A549 (cell line): ENCODE measurements at regions not wholly inside any gene's neighbourhood (a gene's known extent, or its start where the extent isn't known, plus 50 kb on each side); places are given as distances from the start of the nearest gene placed in this dataset.
A peak's percentile ranks its signal among the peaks of the same experiment; 100 is the strongest.
"Not testable (repeated sequence)": the region's sequence is repeated elsewhere in the genome, so short reads cannot be mapped to it uniquely, and the experiment has no call there.

Experiments
- ATAC-seq, 2 experiments: fragments of 200-7000 bp in 1 of 2; fragments of >200 bp in 1 of 2; cut with Nextera tagmentation in 1 of 2; cut with Tn5 transposase in 1 of 2; 3 replicates each; pipeline versions ENCODE4 v1.8.0 to v1.9.1; 2018 to 2020; ENCODE audit warnings: mild to moderate bottlenecking in 1 of 2, moderate library complexity in 1 of 2
- CTCF ChIA-PET: fragments of 300-600 bp; sonication (Branson Sonifier 250); formaldehyde crosslinking; extraction: SDS; loops from one replicate; lab custom pipeline; 2021; ENCODE audit warnings: antibody characterized with exemption, inconsistent platforms; lab: Yijun Ruan, JAX
- POLR2A ChIA-PET: fragments of 350-600 bp; formaldehyde crosslinking; extraction: SDS; loops from one replicate; lab custom pipeline; 2021; ENCODE audit warnings: antibody characterized with exemption, inconsistent platforms; lab: Yijun Ruan, JAX
- DNase-seq, 2 experiments: peaks; one replicate each; pipeline versions ENCODE4 v3.0.0 to v3.0.0-alpha.2; 2011 to 2016; ENCODE audit warnings: low read depth in 1 of 2, low spot score in 1 of 2
- FAIRE-seq: peaks from 2 replicates; lab custom pipeline; 2011; peaks lifted over from hg19 to GRCh38; lab: Jason Lieb, UNC
- H3K27ac ChIP-seq, 2 experiments: fragments of >200 bp; sonication (Bioruptor Twin); formaldehyde crosslinking; 3 replicates each; pipeline ENCODE4 v1.5.1; 2016 to 2017
- H3K4me1 ChIP-seq: fragments of >200 bp; sonication (Bioruptor Twin); formaldehyde crosslinking; 3 replicates; pipeline ENCODE4 v1.6.1; 2016
- H3K4me2 ChIP-seq: fragments of >200 bp; sonication (Bioruptor Twin); formaldehyde crosslinking; 3 replicates; pipeline ENCODE4 v1.6.1; 2016
- H3K4me3 ChIP-seq: fragments of >200 bp; sonication (Bioruptor Twin); formaldehyde crosslinking; 3 replicates; pipeline ENCODE4 v1.5.1; 2016
- H3K9me3 ChIP-seq: fragments of >200 bp; sonication (Bioruptor Twin); formaldehyde crosslinking; 3 replicates; pipeline ENCODE4 v1.6.1; 2016
- CEBPB ChIP-seq, 2 experiments: fragments of >200 bp in 1 of 2; sonication (Bioruptor Twin) in 1 of 2; formaldehyde crosslinking in 1 of 2; IDR thresholded peaks; 2 replicates each; pipeline ENCODE4 v1.6.1; 2012 to 2016
- CTCF ChIP-seq: fragments of >200 bp; sonication (Bioruptor Twin); formaldehyde crosslinking; IDR thresholded peaks from 3 replicates; pipeline ENCODE4 v1.5.1; 2016
- EHMT2 ChIP-seq: fragments of 200-600 bp; sonication (generic); IDR thresholded peaks from 2 replicates; pipeline ENCODE4 v1.6.1; 2016; ENCODE audit warnings: antibody characterized with exemption, low read depth, mild to moderate bottlenecking, moderate library complexity
- FOSL2 ChIP-seq, 2 experiments: fragments of 450-650 bp in 1 of 2; fragments of >200 bp in 1 of 2; sonication (Bioruptor Twin) in 1 of 2; formaldehyde crosslinking; IDR thresholded peaks; 2 replicates each; pipeline versions ENCODE4 v1.5.0 to v1.6.1; 2016 to 2020; ENCODE audit warnings: mild to moderate bottlenecking in 1 of 2, moderate library complexity in 1 of 2
- GATA3 ChIP-seq: IDR thresholded peaks from 2 replicates; pipeline ENCODE4 v1.6.1; 2012; ENCODE audit warnings: borderline replicate concordance
- HEYL ChIP-seq: fragments of 250-450 bp; sonication (Bioruptor Pico); IDR thresholded peaks from 2 replicates; pipeline ENCODE4 v1.8.0; 2021; ENCODE audit warnings: mild to moderate bottlenecking, moderate library complexity
- HOXB5 ChIP-seq: fragments of 250-450 bp; sonication (Bioruptor Pico); IDR thresholded peaks from 2 replicates; pipeline ENCODE4 v1.5.0; 2020; ENCODE audit warnings: mild to moderate bottlenecking, moderate library complexity
- JUNB ChIP-seq: fragments of >200 bp; sonication (Bioruptor Twin); formaldehyde crosslinking; IDR thresholded peaks from 2 replicates; pipeline ENCODE4 v1.6.1; 2016
- KDM5A ChIP-seq: fragments of 200-600 bp; sonication (generic); IDR thresholded peaks from 2 replicates; pipeline ENCODE4 v1.6.1; 2016; ENCODE audit warnings: antibody characterized with exemption, mild to moderate bottlenecking
- MAFK ChIP-seq: fragments of 450-650 bp; IDR thresholded peaks from 2 replicates; pipeline ENCODE4 v1.6.1; 2014; ENCODE audit not compliant: partially characterized antibody
- MAX ChIP-seq: IDR thresholded peaks from 2 replicates; pipeline ENCODE4 v1.6.1; 2012
- NFE2L2 ChIP-seq: fragments of 150-350 bp; conservative IDR thresholded peaks from 2 replicates; pipeline ENCODE4 v1.6.1; 2014; ENCODE audit warnings: low read length
- PHF8 ChIP-seq: fragments of 200-600 bp; sonication (generic); IDR thresholded peaks from 2 replicates; pipeline ENCODE4 v1.6.1; 2016; ENCODE audit warnings: low read depth, mild to moderate bottlenecking, antibody characterized with exemption, moderate library complexity, borderline replicate concordance
- RAD21 ChIP-seq, 2 experiments: fragments of >200 bp in 1 of 2; sonication (Bioruptor Twin) in 1 of 2; formaldehyde crosslinking in 1 of 2; IDR thresholded peaks in 1 of 2; conservative IDR thresholded peaks in 1 of 2; 2 replicates in 1 of 2; 3 replicates in 1 of 2; pipeline ENCODE4 v1.6.1; 2012 to 2018; ENCODE audit warnings: inconsistent platforms in 1 of 2
- RARB ChIP-seq: fragments of 250-450 bp; sonication (Bioruptor Pico); IDR thresholded peaks from 2 replicates; pipeline ENCODE4 v1.8.0; 2021; ENCODE audit warnings: mild to moderate bottlenecking, moderate library complexity
- RNF2 ChIP-seq: fragments of 200-600 bp; sonication (generic); IDR thresholded peaks from 2 replicates; pipeline ENCODE4 v1.6.1; 2016; ENCODE audit warnings: low read depth, mild to moderate bottlenecking, antibody characterized with exemption, moderate library complexity, borderline replicate concordance
- SMC3 ChIP-seq: fragments of >200 bp; sonication (Bioruptor Twin); formaldehyde crosslinking; IDR thresholded peaks from 3 replicates; pipeline ENCODE4 v1.6.1; 2018; ENCODE audit warnings: inconsistent platforms
- SREBF2 ChIP-seq: fragments of 450-650 bp; IDR thresholded peaks from 2 replicates; pipeline ENCODE4 v1.6.1; 2014; ENCODE audit warnings: mild to moderate bottlenecking, moderate library complexity
- TFCP2L1 ChIP-seq: fragments of 250-450 bp; sonication (Bioruptor Pico); IDR thresholded peaks from 2 replicates; pipeline ENCODE4 v1.5.0; 2021; ENCODE audit warnings: mild to moderate bottlenecking
- WGBS: methylation state at CpG from one replicate; pipeline ENCODE4 v1.1.6; 2017; ENCODE audit errors: missing lambda C conversion rate; 5-methylcytosine and 5-hydroxymethylcytosine counted together

GRCh38 chr5:50320131-50320749 is 120.8 kb downstream of the EMB start:
- FAIRE-seq: no peak
- TF ChIP-seq HOXB5 (CRISPR knock-in tag) (no peak), NFE2L2 (no peak), RAD21 (conservative IDR thresholded peaks at IDR 0.05 in 1 of 2, IDR thresholded peaks at IDR 0.05 in 1 of 2) (peak; percentile 59 to 60; a peak in 4 of 5 replicates), TFCP2L1 (CRISPR knock-in tag) (no peak), HEYL (no peak), CTCF (peak; percentile 40; the same call in 2 of the 3 replicates), JUNB (no peak), EHMT2 (no peak), SREBF2 (no peak), CEBPB (IDR thresholded peaks at IDR 0.05) (no peak), RNF2 (no peak), MAX (no peak), FOSL2 (IDR thresholded peaks at IDR 0.05) (no peak), FOSL2 (CRISPR knock-in tag; IDR thresholded peaks at IDR 0.05) (no peak), RARB (no peak), SMC3 (peak; percentile 48; the same call in 2 of the 3 replicates), GATA3 (no peak), PHF8 (no peak)
- POLR2A ChIA-PET: no interaction called here
- CTCF ChIA-PET: interaction anchor here (0.8 to 1.2 kb wide), 4 partner anchors 10 to 33 kb away, joined by 3 to 9 read pairs (median 3); no protein-coding TSS in a partner anchor
- 0% methylated on average over 1 of the region's 1 CpG for WGBS
- no peak for ATAC-seq
- DNase-seq: no peak
- H3K4me1 ChIP-seq: no peaks in the 10 kb centered on the region
- H3K4me3 ChIP-seq: no peak overlapping the region
- no peak overlapping the region for H3K27ac ChIP-seq
- H3K4me2 ChIP-seq: no peak overlapping the region
- no peaks in the 10 kb centered on the region for H3K9me3 ChIP-seq

GRCh38 chr5:50318220-50318619 is 122.9 kb downstream of the EMB start:
- ATAC-seq (no peak), FAIRE-seq (no peak), DNase-seq (no peak)
- Histone ChIP-seq H3K9me3 (no peaks in the 10 kb centered on the region), H3K4me1 (no peaks in the 10 kb centered on the region), H3K4me2 (no peak overlapping the region), H3K4me3 (no peak overlapping the region), H3K27ac (no peak overlapping the region)
- ChIA-PET POLR2A (no interaction called here), CTCF (no interaction called here)
- TF ChIP-seq KDM5A (no peak), MAFK (peak; percentile 44)
- WGBS: 7% methylated on average over 1 of the region's 1 CpG

GRCh38 chr5:50306488-50306887 is 134.6 kb downstream of the EMB start:
- POLR2A ChIA-PET, ATAC-seq, FAIRE-seq, H3K9me3 ChIP-seq, H3K27ac ChIP-seq, CTCF ChIA-PET, DNase-seq, H3K4me2 ChIP-seq, H3K4me3 ChIP-seq: not testable (repeated sequence)
- H3K4me1 ChIP-seq: peaks cover 18% of the 10 kb centered on the region
- WGBS: 49% methylated on average over 4 of the region's 4 CpGs
